IPS DF 19.7 (cell line): ENCODE measurements at regions not wholly inside any gene's neighbourhood (a gene's known extent, or its start where the extent isn't known, plus 50 kb on each side); places are given as distances from the start of the nearest gene placed in this dataset.
"Not testable (repeated sequence)": the region's sequence is repeated elsewhere in the genome, so short reads cannot be mapped to it uniquely, and the experiment has no call there.

Source experiments
- DNase-seq: peaks from one replicate; pipeline ENCODE4 v3.0.0-alpha.2; 2013; ENCODE audit warnings: low read depth, low spot score

GRCh38 chr2:185384822-185385560, 353.6 kb upstream of the FSIP2 start:
- DNase-seq = no peak

GRCh38 chr2:185388226-185388625, 350.4 kb upstream of the FSIP2 start:
- no peak for DNase-seq

DNA sequence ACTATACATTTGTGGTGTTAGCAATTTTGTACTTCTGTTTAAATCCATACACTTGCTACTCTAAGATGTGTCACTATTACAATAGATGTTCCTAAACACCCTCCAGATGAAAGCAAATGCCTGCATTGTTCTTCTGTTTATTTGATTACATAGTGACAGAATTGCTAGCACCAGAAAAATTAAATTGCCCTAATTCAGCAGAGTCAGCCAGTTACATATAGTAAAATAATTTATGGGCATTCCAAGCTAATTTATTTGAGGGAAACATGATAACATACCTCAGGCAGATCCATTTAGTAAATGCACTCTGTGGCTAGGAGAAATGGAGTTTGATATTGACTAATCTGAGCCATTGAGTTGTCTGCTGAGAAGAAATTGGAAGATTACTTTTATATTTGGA, 347.1 kb upstream of the FSIP2 start:
- DNase-seq = no peak

GRCh38 chr2:185393091-185393490, 345.5 kb upstream of the FSIP2 start:
- DNase-seq = no peak

GRCh38 chr2:185402474-185402873, 336.1 kb upstream of the FSIP2 start:
- DNase-seq = no peak

DNA sequence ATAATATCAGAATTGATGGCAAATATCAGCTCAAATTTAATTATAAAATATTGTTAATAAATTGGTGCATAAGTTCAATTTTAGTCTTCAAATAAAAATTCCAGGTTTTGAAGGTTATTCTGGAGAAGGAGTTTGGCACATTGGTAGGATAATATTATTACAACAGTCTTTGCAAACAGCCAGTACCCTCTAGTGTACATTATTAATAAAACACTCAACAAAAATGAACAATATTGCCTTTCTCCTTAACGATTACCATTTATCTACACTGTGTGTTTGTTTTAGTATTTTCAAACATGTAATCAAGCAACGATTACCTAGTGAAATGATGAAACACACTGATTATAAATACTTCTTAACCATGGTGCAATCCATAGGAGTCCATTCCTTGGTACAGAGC, 334.0 kb upstream of the FSIP2 start:
- no peak for DNase-seq

- no peak for DNase-seq
These were observed 321.5 kb upstream of the FSIP2 start for GRCh38 chr2:185417111-185417510.

GRCh38 chr2:185417688-185418087, 320.9 kb upstream of the FSIP2 start:
- DNase-seq = no peak

- DNase-seq = not testable (repeated sequence)
These were observed 313.5 kb upstream of the FSIP2 start for GRCh38 chr2:185424958-185425629.

DNA sequence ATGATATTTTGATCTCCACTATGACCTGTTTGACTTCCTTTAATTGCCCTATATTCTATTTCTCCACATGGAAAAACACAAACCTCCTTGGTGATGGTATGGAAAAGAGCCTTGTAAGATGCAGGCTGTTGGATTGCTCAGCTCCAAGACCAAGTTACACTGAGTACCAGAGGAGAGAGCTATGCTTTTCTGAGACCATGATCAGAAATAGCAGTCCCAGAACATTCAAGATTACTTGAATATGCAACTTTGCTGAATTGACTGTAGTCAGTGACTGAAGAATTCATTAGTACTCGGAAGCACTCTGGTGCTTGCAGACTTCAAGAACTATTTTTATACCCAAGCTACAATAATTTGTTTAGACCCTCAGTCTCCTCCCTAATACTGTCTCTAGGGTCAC, 310.6 kb upstream of the FSIP2 start:
- no peak for DNase-seq

- no peak for DNase-seq
These were observed 304.8 kb upstream of the FSIP2 start for GRCh38 chr2:185433824-185434223.

DNA sequence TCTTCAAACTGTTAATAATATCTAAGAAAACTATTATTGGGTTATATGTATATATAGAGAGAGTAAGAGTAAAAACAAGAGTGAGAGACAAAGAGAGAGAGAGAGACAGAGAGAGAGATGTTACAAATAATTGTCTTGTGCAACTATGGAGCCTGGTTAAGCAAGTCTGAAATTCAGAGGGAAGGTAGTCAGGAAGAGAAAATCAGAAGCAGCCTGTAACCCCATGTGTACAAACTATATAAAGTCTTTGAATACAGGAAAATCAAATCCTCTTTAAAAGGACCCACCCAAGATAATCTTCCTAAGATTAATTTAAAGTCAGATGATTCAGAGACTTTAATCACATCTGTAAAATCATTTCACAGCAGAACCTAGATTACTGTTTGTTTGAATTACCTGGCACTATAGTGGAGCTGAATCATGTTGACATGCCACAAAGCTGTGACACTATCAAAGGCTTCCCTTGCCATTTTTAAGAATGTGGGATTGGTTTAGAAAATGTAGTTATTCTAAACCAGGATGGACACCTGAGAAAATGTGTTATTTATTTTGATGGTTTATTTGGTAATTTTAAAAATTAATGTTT, 301.7 kb upstream of the FSIP2 start:
- DNase-seq = no peak

DNA sequence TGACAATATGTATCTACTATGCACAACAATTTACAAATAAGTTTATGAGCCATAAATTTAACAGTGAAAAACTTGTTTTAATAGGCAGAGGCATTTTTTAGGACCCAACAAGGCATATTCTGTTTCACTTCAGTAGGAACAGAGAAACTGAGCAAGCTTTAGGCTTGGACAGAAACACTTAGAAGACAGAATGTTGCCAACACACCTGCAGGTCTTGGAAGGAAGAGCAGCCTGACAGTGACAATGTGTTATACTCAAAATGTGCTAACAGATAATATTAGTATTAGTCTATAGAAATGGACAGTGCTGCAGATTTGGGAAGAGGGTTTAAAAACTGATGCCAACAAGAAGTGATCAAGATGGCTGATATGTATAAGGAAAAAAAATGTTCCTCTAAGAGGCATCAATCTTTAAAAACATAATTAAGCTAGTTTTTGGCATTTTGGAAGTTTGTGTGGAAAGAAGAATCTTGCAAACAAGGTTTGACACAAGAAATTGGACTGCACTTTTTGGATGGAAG, 297.1 kb upstream of the FSIP2 start:
- no peak for DNase-seq

- no peak for DNase-seq
These were observed 282.1 kb upstream of the FSIP2 start for GRCh38 chr2:185456517-185456916.

DNA sequence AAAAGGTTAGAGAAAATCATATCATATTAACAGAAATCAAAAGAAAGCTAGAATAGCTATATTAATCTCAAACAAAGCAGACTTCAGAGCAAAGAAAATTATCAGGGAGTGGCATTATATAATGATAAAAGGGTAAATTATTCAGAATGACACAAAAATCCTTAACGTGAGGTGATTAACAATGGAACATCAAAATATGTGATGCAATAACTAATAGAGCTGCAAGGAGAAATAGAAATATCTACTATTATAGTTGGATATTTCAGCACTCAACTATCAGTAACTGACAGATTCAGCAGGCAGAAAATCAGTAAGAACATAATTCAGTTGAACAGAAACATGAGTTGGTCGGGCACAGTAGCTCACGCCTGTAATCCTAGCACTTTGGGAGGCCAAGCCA, 275.1 kb upstream of the FSIP2 start:
- no peak for DNase-seq

- DNase-seq = no peak
These were observed 271.7 kb upstream of the FSIP2 start for GRCh38 chr2:185466915-185467314.

DNA sequence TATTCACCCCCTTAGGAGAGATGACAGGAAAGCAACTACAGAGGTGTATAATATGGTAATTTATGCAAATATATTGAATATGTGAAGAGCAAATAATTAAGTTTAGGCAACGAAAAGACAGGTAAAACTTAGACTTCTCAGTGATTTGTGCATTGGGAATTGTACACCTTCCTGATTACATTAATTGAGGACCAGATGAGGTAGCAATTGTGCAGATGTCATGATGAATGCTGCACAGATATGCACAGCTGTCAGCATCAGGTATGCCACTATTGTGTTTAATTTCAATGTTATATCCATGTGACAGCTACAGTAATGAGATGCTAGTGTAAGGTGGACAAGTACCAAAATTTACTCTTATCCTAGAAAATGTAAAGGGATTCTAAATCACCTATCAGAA, 267.2 kb upstream of the FSIP2 start:
- DNase-seq = no peak

DNA sequence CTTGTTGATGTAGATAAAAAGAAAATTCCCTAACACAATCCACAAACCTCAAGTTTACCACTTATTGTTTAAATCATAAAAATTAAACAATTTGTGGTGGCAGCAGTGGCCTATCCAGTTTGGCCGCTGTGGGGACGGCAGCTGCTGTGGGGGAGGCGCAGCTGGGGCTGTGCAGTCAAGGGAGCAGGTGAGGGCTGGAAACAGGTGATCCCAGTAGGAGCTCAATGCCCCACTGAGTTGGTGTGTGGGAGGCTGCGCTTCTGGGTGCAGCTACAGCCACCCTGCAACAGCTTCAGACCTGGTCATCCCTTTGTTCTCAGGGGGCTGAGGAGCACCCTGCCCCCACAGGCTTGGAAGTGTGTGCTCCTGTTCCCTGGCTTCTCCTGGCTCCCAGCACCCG, 266.0 kb upstream of the FSIP2 start:
- DNase-seq = no peak

DNA sequence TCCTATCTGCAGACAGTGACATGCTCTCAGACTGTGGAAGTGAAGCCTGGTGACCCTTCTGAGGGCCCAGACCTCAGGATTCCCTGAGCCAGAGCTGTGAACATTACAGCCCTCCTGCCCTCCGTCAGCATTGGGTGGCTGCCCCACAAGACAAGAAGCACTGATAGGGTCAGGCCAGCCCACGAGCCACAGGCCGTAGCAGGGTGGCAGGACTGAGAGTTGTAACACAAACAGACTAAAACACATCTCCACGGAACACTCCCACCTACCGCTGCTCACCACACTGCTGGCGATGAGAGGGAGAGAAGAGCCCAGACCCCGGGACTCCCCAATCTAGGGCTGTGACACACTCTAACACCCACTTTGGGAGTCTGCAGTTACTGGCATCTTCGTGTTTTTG, 264.8 kb upstream of the FSIP2 start:
- no peak for DNase-seq

GRCh38 chr2:185475914-185476313, 262.7 kb upstream of the FSIP2 start:
- DNase-seq = no peak

DNA sequence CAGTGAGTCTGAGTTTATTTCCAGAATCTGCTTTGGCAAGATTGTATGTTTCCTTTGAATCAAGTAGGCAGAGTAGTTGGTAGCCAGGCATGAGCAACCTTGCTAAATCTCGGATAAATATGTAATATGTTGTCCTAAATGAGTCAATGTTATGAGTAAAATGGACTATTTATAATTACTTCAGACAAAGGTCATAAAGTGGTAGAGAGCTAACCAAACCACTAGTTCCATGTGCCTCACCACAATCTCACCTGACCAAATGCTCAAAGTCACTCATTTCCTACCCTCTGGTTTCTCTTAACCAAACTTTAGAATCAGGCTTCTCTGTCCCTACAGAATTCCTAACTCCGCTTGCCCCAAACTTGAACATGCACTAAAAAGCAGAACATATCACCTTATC, 261.2 kb upstream of the FSIP2 start:
- no peak for DNase-seq

GRCh38 chr2:185484602-185485001, 254.0 kb upstream of the FSIP2 start:
- DNase-seq = peak; percentile 71

GRCh38 chr2:185502351-185502750, 236.3 kb upstream of the FSIP2 start:
- DNase-seq = no peak
